ENCODE measurements at regions not wholly inside any gene's neighbourhood (a gene's known extent, or its start where the extent isn't known, plus 50 kb on each side); places are given as distances from the start of the nearest gene placed in this dataset.

GRCh38 chr10:35950701-35951100 lies 308.6 kb upstream of the FZD8 start:
- Histone ChIP-seq H3K4me2 (ENCODE audit: extremely low read depth, insufficient read depth, low read length) (no peak overlapping the region), H3K27ac (ENCODE audit: insufficient read depth, low read length) (no peak overlapping the region), H3K9me3 (ENCODE audit: control insufficient read depth, insufficient read depth, low read depth, low read length) (no peaks in the 10 kb centered on the region), H3K27me3 (ENCODE audit: control insufficient read depth, insufficient read depth, low read length) (no peaks in the 10 kb centered on the region), H3K36me3 (ENCODE audit: control insufficient read depth, insufficient read depth, low read length) (no peaks in the 10 kb centered on the region), H4K20me1 (ENCODE audit: control insufficient read depth, extremely low read depth, insufficient read depth, low read length) (no peaks in the 10 kb centered on the region), H3K4me1 (ENCODE audit: control insufficient read depth, extremely low read depth, insufficient read depth, low read length) (no peaks in the 10 kb centered on the region), H2AFZ (ENCODE audit: low read length) (no peak overlapping the region), H3K4me3 (replicated peaks in 1 of 4; ENCODE audit: control extremely low read depth in 1 of 4, insufficient read depth in 1 of 4, low read depth in 3 of 4, low read length in 4 of 4) (no peak overlapping the region), H3K9ac (ENCODE audit: insufficient read depth, low read length) (no peak overlapping the region), H3K79me2 (ENCODE audit: control insufficient read depth, insufficient read depth, low read length) (no peaks in the 10 kb centered on the region)
- TF ChIP-seq EZH2 (IDR thresholded peaks at IDR 0.05; ENCODE audit: low read length, missing control alignments) = no peak
- TF ChIP-seq CTCF (conservative IDR thresholded peaks at IDR 0.05 in 1 of 2, IDR thresholded peaks at IDR 0.05 in 1 of 2; ENCODE audit: low read depth in 1 of 2, low read length in 2 of 2) = no peak
- DNase-seq (ENCODE audit: low read depth in 2 of 2) = no peak

DNA sequence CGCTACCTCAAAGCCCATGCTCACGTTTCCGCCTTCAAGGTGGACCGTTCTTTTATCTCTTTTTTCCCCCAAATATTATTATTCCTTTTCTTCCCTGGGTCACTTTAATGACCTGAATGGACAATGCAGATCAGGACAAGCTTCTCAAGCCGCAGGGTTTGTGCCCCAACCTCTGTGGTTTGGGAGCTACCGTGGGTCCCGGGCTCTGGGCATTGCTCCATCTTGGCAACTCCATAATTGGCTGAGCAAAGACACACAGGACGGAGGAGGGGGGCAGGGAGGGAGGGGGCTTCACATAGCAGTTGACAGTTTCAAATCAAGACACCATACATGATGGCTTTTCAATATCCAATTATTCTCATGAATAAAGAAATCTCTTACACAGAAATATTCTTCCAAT lies 308.1 kb upstream of the FZD8 start:
- Histone ChIP-seq H3K4me1 (ENCODE audit: control insufficient read depth, extremely low read depth, insufficient read depth, low read length) (no peaks in the 10 kb centered on the region), H3K9me3 (ENCODE audit: control insufficient read depth, insufficient read depth, low read depth, low read length) (no peaks in the 10 kb centered on the region), H3K4me2 (ENCODE audit: extremely low read depth, insufficient read depth, low read length) (no peak overlapping the region), H3K9ac (ENCODE audit: insufficient read depth, low read length) (no peak overlapping the region), H3K36me3 (ENCODE audit: control insufficient read depth, insufficient read depth, low read length) (no peaks in the 10 kb centered on the region), H4K20me1 (ENCODE audit: control insufficient read depth, extremely low read depth, insufficient read depth, low read length) (no peaks in the 10 kb centered on the region), H3K27ac (ENCODE audit: insufficient read depth, low read length) (no peak overlapping the region), H3K79me2 (ENCODE audit: control insufficient read depth, insufficient read depth, low read length) (no peaks in the 10 kb centered on the region), H3K4me3 (replicated peaks in 1 of 4; ENCODE audit: control extremely low read depth in 1 of 4, insufficient read depth in 1 of 4, low read depth in 3 of 4, low read length in 4 of 4) (no peak overlapping the region), H3K27me3 (ENCODE audit: control insufficient read depth, insufficient read depth, low read length) (no peaks in the 10 kb centered on the region), H2AFZ (ENCODE audit: low read length) (no peak overlapping the region)
- DNase-seq (ENCODE audit: low read depth in 2 of 2) = no peak
- TF ChIP-seq CTCF (conservative IDR thresholded peaks at IDR 0.05 in 1 of 2, IDR thresholded peaks at IDR 0.05 in 1 of 2; ENCODE audit: low read depth in 1 of 2, low read length in 2 of 2) = no peak
- TF ChIP-seq EZH2 (IDR thresholded peaks at IDR 0.05; ENCODE audit: low read length, missing control alignments) = no peak

GRCh38 chr10:35949811-35950211 lies 307.7 kb upstream of the FZD8 start:
- no peaks in the 10 kb centered on the region for H3K79me2 ChIP-seq (ENCODE audit: control insufficient read depth, insufficient read depth, low read length)
- H3K27ac ChIP-seq (ENCODE audit: insufficient read depth, low read length) = no peak overlapping the region
- H3K9ac ChIP-seq (ENCODE audit: insufficient read depth, low read length) = no peak overlapping the region
- no peak overlapping the region for H3K4me3 ChIP-seq (replicated peaks in 1 of 4; ENCODE audit: control extremely low read depth in 1 of 4, insufficient read depth in 1 of 4, low read depth in 3 of 4, low read length in 4 of 4)
- no peaks in the 10 kb centered on the region for H4K20me1 ChIP-seq (ENCODE audit: control insufficient read depth, extremely low read depth, insufficient read depth, low read length)
- TF ChIP-seq EZH2 (IDR thresholded peaks at IDR 0.05; ENCODE audit: low read length, missing control alignments) = no peak
- no peak for TF ChIP-seq CTCF (conservative IDR thresholded peaks at IDR 0.05 in 1 of 2, IDR thresholded peaks at IDR 0.05 in 1 of 2; ENCODE audit: low read depth in 1 of 2, low read length in 2 of 2)
- H2AFZ ChIP-seq (ENCODE audit: low read length) = no peak overlapping the region
- no peak overlapping the region for H3K4me2 ChIP-seq (ENCODE audit: extremely low read depth, insufficient read depth, low read length)
- no peaks in the 10 kb centered on the region for H3K36me3 ChIP-seq (ENCODE audit: control insufficient read depth, insufficient read depth, low read length)
- H3K9me3 ChIP-seq (ENCODE audit: control insufficient read depth, insufficient read depth, low read depth, low read length) = no peaks in the 10 kb centered on the region
- H3K27me3 ChIP-seq (ENCODE audit: control insufficient read depth, insufficient read depth, low read length) = no peaks in the 10 kb centered on the region
- H3K4me1 ChIP-seq (ENCODE audit: control insufficient read depth, extremely low read depth, insufficient read depth, low read length) = no peaks in the 10 kb centered on the region
- peak in 1 of 2 donors; percentile 31 for DNase-seq (ENCODE audit: low read depth in 2 of 2)

All from fibroblast of lung (primary cell).